ENCODE measurements at regions not wholly inside any gene's neighbourhood (a gene's known extent, or its start where the extent isn't known, plus 50 kb on each side); places are given as distances from the start of the nearest gene placed in this dataset.

GRCh38 chr22:47797342-47797945, 1035.0 kb downstream of the TBC1D22A start:
- peaks cover 0 to 10% (median 0%) of the 10 kb centered on the region in 4 experiments for H3K27me3 ChIP-seq (replicated peaks in 1 of 4; ENCODE audit: control extremely low read depth in 1 of 4, control insufficient read depth in 3 of 4, insufficient read depth in 4 of 4, low read length in 3 of 4)
- no peak overlapping the region for H3K4me2 ChIP-seq (replicated peaks; ENCODE audit: low read depth, low read length, poor library complexity, severe bottlenecking)
- no peak overlapping the region for H3K4me3 ChIP-seq (ENCODE audit: control extremely low read depth in 1 of 5, extremely low read depth in 1 of 5, insufficient read depth in 1 of 5, low read depth in 2 of 5, low read length in 4 of 5)
- peaks cover 12% of the 10 kb centered on the region for H3K27me3 Mint-ChIP-seq
- no peak overlapping the region for H3K27ac ChIP-seq (ENCODE audit: low read length in 2 of 2)
- TF ChIP-seq EZH2 (IDR thresholded peaks at IDR 0.05; ENCODE audit: borderline replicate concordance, insufficient read depth, low read depth, low read length, poor library complexity, severe bottlenecking) (no peak), CTCF (IDR thresholded peaks at IDR 0.05) (no peak)
- ChIA-PET CTCF (no interaction called here), POLR2A (no interaction called here)
- H3K79me2 ChIP-seq (ENCODE audit: control insufficient read depth, insufficient read depth, low read length), result no peaks in the 10 kb centered on the region
- H3K4me1 ChIP-seq (ENCODE audit: control insufficient read depth in 2 of 2, insufficient read depth in 2 of 2, low read length in 2 of 2), result no peaks in the 10 kb centered on the region
- no peaks in the 10 kb centered on the region for H3K4me1 Mint-ChIP-seq
- no peak overlapping the region for H3K27ac Mint-ChIP-seq
- DNase-seq (no peak), ATAC-seq (ENCODE audit: low read depth) (no peak)
- H3K9ac ChIP-seq (ENCODE audit: low read length), result no peak overlapping the region
- no peaks in the 10 kb centered on the region for H3K9me3 Mint-ChIP-seq (ENCODE audit: insufficient read depth)
- peaks cover 0 to 14% (median 0%) of the 10 kb centered on the region in 3 donors for H3K9me3 ChIP-seq (ENCODE audit: control extremely low read depth in 1 of 3, control insufficient read depth in 2 of 3, insufficient read depth in 1 of 3, low read length in 2 of 3)
- H2AFZ ChIP-seq (ENCODE audit: insufficient read depth, low read depth, low read length, poor library complexity, severe bottlenecking), result no peak overlapping the region
- no peak overlapping the region for H3K4me3 Mint-ChIP-seq
- 90% methylated on average over 5 of the region's 6 CpGs for WGBS (ENCODE audit: insufficient coverage)
- H4K20me1 ChIP-seq (ENCODE audit: control insufficient read depth, insufficient read depth, low read length, poor library complexity, severe bottlenecking), result no peaks in the 10 kb centered on the region
- H3K36me3 ChIP-seq (replicated peaks in 1 of 2; ENCODE audit: control extremely low read depth in 1 of 2, control insufficient read depth in 1 of 2, extremely low read depth in 1 of 2, insufficient read depth in 2 of 2, low read length in 1 of 2), result no peaks in the 10 kb centered on the region
- intact Hi-C loops (cut with micrococcal nuclease), result no loop called here

DNA sequence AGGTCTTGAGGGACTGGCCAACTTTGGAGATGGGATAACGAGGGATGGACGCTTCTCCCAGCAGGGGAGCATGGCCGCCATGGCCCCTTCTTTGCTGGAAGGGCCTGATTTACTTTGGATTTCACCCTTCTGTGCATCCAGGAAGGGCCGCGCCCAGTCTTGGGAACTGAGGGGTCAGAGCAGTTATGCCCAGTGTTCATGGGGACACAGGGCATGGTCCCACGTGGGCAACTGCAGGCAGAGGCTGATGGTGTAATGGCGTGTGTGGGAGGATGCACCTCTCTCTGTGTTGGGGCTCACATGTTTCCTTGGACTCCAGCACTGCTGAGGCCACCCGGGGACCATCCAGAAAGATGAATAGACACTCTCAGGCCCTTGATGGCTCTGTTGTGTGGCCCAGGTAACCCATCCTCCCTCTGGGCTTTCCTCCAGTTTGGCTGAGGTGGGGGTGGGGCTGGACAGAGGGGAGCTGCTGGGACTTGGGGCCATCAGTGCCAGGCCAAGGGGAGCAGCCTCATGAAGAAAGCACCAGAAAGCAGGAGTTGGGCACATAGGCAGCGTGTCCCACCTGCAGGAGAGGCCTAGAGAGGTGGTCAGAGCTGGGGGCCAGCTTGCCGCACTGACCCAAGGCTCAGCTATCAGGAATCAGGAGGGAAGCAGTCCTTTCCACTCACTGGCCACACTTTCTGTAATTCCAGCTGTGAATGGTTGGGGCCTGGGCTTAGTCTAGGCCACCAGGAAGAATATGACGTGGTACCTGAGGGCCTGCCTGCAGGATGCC, 1033.9 kb downstream of the TBC1D22A start:
- POLR2A ChIA-PET, result no interaction called here
- 91% methylated on average over 10 of the region's 11 CpGs for WGBS (ENCODE audit: insufficient coverage)
- H3K4me2 ChIP-seq (replicated peaks; ENCODE audit: low read depth, low read length, poor library complexity, severe bottlenecking), result no peak overlapping the region
- H4K20me1 ChIP-seq (ENCODE audit: control insufficient read depth, insufficient read depth, low read length, poor library complexity, severe bottlenecking), result no peaks in the 10 kb centered on the region
- no peaks in the 10 kb centered on the region for H3K36me3 ChIP-seq (replicated peaks in 1 of 2; ENCODE audit: control extremely low read depth in 1 of 2, control insufficient read depth in 1 of 2, extremely low read depth in 1 of 2, insufficient read depth in 2 of 2, low read length in 1 of 2)
- Mint-ChIP-seq H3K27me3 (peaks cover 12% of the 10 kb centered on the region), H3K4me3 (no peak overlapping the region), H3K9me3 (ENCODE audit: insufficient read depth) (no peaks in the 10 kb centered on the region), H3K4me1 (no peaks in the 10 kb centered on the region), H3K27ac (no peak overlapping the region)
- H3K9me3 ChIP-seq (ENCODE audit: control extremely low read depth in 1 of 3, control insufficient read depth in 2 of 3, insufficient read depth in 1 of 3, low read length in 2 of 3), result peaks cover 0 to 10% (median 0%) of the 10 kb centered on the region in 3 donors
- H3K9ac ChIP-seq (ENCODE audit: low read length), result no peak overlapping the region
- intact Hi-C loops (cut with micrococcal nuclease), result no loop called here
- no peak overlapping the region for H3K4me3 ChIP-seq (ENCODE audit: control extremely low read depth in 1 of 5, extremely low read depth in 1 of 5, insufficient read depth in 1 of 5, low read depth in 2 of 5, low read length in 4 of 5)
- no peak for TF ChIP-seq CTCF (IDR thresholded peaks at IDR 0.05)
- no peak for TF ChIP-seq EZH2 (IDR thresholded peaks at IDR 0.05; ENCODE audit: borderline replicate concordance, insufficient read depth, low read depth, low read length, poor library complexity, severe bottlenecking)
- no peak for ATAC-seq (ENCODE audit: low read depth)
- no peaks in the 10 kb centered on the region for H3K79me2 ChIP-seq (ENCODE audit: control insufficient read depth, insufficient read depth, low read length)
- H3K27me3 ChIP-seq (replicated peaks in 1 of 4; ENCODE audit: control extremely low read depth in 1 of 4, control insufficient read depth in 3 of 4, insufficient read depth in 4 of 4, low read length in 3 of 4), result no peaks in the 10 kb centered on the region
- H2AFZ ChIP-seq (ENCODE audit: insufficient read depth, low read depth, low read length, poor library complexity, severe bottlenecking), result no peak overlapping the region
- CTCF ChIA-PET, result no interaction called here
- H3K27ac ChIP-seq (ENCODE audit: low read length in 2 of 2), result no peak overlapping the region
- no peak for DNase-seq
- no peaks in the 10 kb centered on the region for H3K4me1 ChIP-seq (ENCODE audit: control insufficient read depth in 2 of 2, insufficient read depth in 2 of 2, low read length in 2 of 2)
